NK-92 treated with Interleukin-12 subunit alpha and Interleukin-12 subunit beta, amount 100 ng/mL, for 24 hours (cell line): ENCODE measurements at regions not wholly inside any gene's neighbourhood (a gene's known extent, or its start where the extent isn't known, plus 50 kb on each side); places are given as distances from the start of the nearest gene placed in this dataset.
A peak's percentile ranks its signal among the peaks of the same experiment; 100 is the strongest.

Experiments used
- DNase-seq: peaks from one replicate; lab custom pipeline; 2025; lab: John Stamatoyannopoulos, UW

GRCh38 chr1:239322369-239322768, 64.0 kb upstream of the CHRM3 start:
- no peak for DNase-seq

DNA sequence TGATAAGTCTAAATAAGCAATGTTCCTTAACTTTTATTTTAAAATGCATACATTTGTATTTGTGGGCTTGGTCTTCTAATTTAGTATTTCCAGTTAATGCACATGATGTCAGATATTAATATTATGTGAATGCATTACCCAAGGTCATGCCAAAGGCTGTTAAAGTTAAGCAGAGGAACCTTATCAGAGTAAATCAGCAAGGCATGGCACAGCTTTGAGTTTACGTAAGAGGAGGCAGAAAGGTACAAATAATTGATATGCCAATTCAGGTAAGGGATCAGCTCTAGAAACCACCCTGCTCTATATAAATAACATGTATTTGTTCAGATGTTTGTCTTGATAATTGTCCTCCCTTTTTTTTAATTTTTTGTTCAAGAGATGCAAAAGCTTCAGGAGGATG, 64.5 kb upstream of the CHRM3 start:
- DNase-seq: no peak

DNA sequence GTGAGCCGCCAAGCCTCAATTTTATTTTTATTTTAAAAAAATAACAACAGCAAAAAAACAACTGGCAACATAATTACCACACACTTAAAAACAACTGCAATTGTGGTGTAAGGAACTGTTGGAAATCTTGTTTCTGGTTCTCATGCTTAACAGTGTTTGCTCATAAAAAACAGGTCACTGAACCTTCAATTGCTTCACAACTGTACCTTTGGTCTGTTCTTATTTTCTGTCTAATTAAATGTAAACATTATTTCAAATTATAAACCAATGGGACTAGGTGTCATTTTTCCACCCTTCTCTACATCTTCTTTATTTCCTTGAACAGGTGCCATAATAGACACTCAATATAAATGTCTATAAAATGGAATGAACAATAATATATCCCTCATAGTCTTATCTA, 68.4 kb upstream of the CHRM3 start:
- DNase-seq: no peak

GRCh38 chr1:239315631-239316217, 70.6 kb upstream of the CHRM3 start:
- DNase-seq: no peak

GRCh38 chr1:239311331-239311730, 75.0 kb upstream of the CHRM3 start:
- DNase-seq: no peak

DNA sequence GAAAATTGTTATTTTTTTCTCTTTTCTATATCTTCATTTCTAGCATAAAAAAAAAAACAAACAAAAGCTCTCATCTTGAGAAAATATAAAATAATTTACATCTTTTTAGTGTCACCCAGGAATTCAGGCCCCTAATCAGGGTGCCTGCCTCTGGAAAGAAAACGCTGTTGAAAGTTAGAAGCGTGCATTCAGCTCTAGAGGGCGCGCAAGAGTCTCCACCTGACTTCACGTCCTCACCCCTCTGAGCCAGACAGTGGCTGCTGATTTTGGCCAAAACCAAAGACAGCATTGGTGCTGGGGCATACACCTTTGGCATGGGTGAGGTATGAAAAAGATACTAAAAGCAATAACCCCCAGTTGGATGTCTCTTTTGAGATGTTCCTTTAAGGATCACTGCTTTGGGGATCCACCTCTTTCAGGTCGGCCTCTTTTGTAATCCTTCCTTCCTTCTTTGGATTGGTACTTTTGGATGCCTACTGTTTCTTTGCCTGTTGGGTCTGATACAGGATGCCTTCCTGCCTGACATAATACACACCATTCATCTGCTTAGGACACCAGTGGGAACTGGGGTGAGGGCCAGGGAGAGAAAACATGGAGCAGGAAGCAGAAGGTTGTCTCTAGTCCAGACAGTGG, 77.6 kb upstream of the CHRM3 start:
- DNase-seq: peak; percentile 1

- DNase-seq: no peak
These were observed 78.5 kb upstream of the CHRM3 start for GRCh38 chr1:239307886-239308285.

DNA sequence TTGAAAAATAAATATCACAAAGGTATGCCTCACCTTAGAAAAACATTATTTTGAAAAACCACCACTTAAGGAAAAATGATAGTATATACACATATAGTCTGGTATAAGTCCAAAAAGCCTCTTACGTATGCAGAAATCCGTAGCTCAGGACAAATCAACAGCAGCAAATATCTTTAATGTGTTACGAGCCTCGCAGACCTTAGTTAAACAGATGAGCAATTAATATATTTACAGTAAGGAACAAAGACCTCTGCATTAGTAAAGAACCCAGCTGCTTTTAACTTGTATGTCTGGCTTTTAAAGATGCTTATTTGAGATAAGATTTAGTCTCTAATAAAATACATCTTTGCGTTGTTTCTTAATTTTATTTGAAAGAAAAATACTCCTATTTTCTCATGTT, 79.9 kb upstream of the CHRM3 start:
- DNase-seq: no peak

DNA sequence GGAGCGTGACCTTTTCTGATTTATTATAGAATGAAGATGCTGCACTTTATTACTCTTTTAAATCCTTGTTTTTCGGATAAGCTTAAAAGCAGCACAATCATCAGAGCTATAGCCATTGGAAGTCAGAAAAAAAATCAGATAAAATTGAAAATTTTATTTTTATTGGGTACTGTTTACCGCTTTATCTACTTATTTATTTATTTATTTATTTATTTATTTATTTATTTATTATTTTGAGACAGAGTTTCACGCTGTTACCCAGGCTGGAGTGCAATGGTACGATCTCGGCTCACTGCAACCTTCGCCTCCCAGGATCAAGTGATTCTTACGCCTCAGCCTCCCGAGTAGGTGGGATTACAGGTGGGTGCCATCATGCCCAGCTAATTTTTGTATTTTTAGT, 83.1 kb upstream of the CHRM3 start:
- no peak for DNase-seq

- DNase-seq: no peak
These were observed 83.7 kb upstream of the CHRM3 start for GRCh38 chr1:239302696-239303095.

DNA sequence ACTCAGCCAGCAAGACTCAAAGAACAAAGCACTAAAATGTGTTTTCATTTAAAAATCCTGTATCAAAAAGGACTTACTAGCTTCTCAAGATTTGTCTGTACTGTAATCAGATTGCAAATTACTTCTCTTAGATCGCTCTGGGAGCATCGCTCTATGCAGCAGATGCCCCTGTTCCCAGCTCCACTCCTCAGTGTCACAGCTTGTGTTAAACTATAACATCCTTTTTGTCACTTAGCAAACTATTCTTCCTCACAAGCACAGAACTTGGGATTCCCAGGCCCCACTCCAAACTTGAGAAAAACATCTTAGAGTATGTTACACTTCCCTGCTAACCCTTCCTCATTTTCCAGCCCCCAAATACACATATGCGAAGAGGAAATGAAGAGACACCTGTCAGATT, 85.1 kb upstream of the CHRM3 start:
- DNase-seq: no peak

DNA sequence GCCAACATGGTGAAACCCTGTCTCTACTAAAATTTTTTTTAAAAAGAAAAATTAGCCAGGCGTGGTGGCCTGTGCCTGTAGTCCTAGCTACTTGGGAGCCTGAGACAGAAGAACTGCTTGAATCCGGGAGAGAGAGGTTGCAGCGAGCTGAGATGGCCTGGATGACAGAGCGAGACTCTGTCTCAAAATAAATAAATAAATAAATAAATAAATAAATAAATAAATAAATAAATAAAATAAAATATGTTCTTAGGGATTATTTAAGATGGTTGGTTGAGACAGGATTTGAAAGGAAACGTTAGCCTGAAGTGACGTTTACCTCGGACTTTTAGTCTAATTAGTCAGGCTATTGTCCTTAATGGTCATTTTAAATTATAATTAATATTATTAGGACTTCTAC, 88.5 kb upstream of the CHRM3 start:
- DNase-seq: no peak

DNA sequence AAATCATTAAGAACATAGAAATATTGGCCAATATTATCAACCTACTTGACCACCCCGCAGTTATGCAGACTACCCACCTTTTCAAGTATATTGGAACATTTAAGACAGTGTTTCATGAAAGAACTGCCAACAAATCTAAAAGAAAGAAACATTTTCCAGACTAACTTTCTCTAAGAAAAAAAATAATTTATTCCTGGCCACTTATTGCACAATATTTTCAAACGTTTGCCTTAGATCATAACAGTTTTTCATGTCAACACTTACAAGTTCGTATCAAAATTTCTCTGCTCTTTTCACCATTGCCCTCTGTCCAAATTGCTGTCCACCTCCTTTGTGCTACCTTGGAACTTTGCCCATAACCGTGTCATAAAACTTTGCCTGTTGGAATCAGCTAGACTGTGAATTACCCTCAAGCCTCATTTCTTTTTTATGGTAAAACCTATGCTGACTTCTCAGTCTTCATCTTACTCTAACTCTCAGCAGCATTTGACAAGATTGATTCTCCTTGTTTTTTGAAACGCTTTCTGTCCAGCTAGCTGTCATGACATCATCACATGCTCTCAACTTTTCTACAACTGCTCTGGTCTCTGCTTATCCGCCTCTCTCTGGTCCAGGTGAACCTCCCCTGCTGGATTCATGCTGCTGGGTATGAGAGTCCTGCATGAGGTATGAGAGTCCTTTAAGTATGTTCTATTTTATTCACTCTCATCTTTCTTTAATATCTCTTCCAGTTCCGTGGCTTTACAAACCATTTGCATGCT, 92.8 kb upstream of the CHRM3 start:
- no peak for DNase-seq

- no peak for DNase-seq
These were observed 97.4 kb upstream of the CHRM3 start for GRCh38 chr1:239288820-239289554.

GRCh38 chr1:239287296-239287695, 99.1 kb upstream of the CHRM3 start:
- no peak for DNase-seq

- DNase-seq: no peak
These were observed 103.2 kb upstream of the CHRM3 start for GRCh38 chr1:239283216-239283615.

GRCh38 chr1:239282411-239282810, 104.0 kb upstream of the CHRM3 start:
- no peak for DNase-seq

DNA sequence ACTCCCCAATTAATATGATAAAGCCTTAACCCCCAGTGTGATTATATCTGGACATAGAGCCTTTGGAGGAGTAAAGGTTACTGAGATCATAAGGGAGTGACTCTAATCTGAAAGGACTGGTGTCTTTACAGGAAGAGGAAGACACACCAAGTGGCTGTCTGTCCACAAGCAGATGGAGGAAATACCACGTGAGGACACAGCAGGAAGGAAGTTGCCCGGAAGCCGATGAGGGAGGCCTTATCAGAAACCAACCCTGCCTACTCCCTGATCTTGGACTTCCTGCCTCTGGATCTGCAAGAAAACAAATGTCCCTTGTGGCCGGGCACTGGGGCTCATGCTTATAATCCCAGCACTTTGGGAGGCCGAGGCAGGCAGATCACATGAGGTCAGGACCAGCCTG, 110.3 kb upstream of the CHRM3 start:
- no peak for DNase-seq

DNA sequence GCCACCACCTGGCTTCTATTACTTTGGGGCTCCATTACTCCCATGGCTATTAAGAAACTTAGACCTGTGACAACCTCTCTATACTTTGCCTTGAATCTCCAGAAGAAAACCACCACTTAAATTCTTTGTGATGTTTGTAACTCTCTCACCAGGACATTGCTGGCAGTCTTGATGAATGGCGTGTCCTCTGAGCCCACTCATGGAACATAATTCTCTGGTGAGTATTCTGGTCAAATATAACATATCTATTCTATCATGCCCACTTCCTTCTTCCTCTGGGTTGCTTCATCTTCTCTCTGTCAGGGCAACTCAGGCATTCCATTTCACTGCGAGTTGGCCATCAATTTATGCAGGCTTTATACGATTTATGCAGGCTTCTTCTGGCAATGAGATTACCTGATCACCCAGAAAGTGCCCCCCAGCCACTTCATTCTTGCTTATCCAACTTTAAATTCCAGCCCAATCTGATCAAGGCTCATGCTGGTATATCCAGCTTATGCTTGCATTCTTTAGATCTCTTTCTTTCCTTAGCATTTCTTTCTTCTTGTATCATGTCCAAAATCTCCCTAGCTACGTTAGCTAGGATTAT, 112.0 kb upstream of the CHRM3 start:
- no peak for DNase-seq

GRCh38 chr1:239270509-239270908, 115.9 kb upstream of the CHRM3 start:
- no peak for DNase-seq

DNA sequence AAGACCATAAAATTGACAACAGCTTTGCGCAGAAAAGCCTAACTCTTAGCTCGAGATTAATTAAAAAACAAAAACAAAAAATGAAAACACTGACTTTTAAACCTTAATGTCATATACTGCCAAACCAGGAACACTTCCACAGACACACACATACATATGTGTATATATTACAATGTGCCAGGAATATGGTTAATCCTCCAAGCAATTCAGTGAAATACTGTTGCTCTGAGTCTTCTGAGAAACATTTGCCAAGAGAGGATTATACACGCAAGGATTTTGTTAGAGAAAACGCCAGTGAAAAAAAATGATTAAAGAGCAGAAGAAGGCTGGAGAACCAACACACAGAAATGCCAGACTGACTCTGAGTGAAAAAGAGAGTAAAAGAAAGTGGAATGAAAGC, 116.7 kb upstream of the CHRM3 start:
- no peak for DNase-seq

- no peak for DNase-seq
These were observed 117.4 kb upstream of the CHRM3 start for GRCh38 chr1:239268941-239269340.

DNA sequence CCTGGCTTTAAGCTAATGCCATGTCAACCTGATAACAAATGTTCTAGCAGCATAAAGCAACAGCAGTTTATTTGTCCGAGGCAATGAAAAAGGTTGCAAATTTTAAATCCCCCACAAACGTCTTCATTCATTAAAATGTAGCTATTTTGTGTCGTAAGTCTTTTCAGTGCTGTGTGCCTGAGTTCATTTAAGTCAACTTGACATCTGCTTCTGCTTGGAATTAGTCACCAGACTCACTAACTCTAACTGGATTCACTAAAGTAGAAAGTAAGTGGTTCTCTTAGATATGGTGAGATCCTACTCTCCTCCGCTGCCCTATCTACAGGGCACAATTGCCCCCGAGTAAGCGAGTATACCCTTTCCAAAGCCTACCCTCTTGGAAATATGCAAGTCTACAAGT, 118.4 kb upstream of the CHRM3 start:
- no peak for DNase-seq
